HG03457 (cell line): ENCODE measurements at regions not wholly inside any gene's neighbourhood (a gene's known extent, or its start where the extent isn't known, plus 50 kb on each side); places are given as distances from the start of the nearest gene placed in this dataset.

Source experiments
- ATAC-seq: cut with Tn5 transposase; IDR thresholded peaks from one replicate; pipeline ENCODE4 v1.9.1; 2021; ENCODE audit warnings: moderate number of reproducible peaks; ENCODE audit not compliant: unreplicated experiment

DNA sequence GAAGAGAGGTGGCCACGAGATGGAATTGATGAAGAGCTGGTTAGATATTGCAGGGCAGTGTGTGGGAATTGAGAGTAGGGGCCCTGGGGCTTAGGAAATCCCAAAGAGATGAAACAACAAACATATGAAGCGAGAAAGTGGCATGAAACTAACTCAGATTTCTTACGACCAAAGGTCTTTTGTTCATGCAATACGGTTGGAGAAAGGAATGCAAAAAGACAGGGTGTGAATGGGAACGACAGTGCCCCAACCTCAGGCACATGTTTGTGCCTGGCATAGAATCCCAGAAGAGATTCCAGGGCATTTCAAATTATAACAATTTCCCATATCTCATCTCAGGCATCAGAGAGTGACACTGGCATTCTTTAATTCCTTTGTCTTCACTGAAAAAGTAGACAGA lies 199.2 kb downstream of the ACTL7B start:
- no peak for ATAC-seq

DNA sequence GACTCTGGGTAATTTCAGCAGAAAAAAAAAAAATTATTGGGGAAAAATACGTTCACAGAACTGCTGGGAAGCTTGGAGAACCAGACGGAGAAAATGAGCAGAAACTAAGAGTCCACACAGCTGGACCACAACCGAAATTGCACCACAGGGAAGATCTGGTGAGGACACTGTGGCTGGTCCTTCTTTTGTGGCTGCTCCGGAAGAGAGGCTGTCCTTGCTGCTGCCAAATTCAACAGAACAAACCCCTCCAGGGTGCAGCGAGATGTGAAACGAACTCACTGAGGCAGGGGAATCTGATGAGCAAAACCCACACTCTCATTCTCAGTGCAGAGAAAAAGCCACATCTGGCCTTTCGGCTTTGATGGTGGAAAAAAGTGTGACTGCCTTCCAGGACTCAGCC lies 200.0 kb downstream of the ACTL7B start:
- no peak for ATAC-seq

DNA sequence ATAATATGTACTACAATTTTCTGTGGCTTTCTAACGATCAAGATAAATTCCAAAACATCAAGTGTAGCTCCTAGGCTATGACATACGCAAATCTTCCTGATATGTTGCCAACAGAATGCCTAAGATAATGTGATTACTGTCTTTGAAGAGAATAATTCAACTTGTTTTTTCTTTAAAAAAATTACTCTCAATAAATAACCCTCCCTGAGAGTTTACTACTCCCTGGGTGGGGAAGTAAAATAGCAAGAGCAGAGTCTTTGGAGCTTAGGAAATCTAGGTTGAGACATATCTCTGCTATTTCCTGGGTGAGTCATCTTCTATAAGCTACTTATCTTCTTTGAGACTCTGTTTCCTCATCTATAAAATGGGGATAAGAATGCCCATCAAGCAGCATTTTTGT lies 201.2 kb downstream of the ACTL7B start:
- ATAC-seq, result no peak

DNA sequence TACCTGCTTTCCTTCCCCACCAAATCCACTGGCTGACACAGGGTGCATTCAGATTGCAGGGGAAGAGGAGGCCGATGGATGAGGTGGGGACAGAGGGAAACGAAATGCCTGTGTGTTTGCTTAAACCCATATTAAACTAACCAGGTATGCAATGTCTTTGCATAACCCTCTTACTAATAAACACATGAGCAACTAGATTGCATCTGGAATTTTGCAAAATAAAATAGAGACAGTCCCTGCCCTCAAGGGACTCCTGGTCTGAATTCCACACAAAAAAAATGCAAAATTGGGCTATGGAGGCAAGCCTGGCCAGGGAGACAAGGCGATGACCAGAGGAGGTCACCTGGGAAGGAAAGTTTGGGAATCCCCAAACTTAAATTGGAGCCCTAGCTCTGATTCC lies 202.9 kb downstream of the ACTL7B start:
- no peak for ATAC-seq

DNA sequence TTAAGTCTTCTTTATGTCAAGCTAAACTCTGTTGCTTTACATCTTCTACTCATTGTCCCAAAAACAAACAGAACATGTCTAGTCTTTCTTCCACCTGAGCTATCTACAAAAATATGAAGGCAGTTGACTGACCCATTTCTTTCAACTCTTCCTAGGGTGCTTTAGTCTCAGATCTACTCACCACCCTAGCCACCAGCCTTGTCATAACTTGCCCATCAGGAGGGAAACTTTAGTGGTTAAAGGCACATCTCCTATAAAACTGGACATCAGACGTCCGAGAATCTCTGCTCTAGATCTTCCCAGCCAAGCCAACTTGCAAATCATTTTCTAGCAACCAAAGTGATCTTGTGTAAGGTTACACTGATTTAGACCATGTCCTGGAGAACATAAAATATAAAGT lies 205.0 kb downstream of the ACTL7B start:
- no peak for ATAC-seq

DNA sequence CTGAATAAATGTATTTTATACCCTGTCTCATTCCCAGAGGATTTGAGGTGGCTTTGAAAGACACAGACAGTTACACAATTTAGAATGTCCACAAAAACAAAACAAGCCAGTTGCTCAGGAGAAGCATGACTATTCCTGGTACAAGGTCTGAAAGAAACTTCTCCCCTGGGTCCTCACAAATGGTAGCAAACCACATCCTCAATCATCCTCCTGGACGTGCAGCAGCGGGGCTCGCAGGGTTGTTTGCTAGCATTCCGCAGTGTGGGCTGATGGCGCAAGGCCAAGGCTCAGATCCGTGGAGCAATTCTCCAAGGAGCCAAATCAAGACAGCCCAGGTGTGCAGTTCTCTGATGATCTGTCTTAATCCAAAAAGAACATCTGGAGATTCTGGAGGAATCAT lies 210.3 kb downstream of the ACTL7B start:
- ATAC-seq, result no peak

DNA sequence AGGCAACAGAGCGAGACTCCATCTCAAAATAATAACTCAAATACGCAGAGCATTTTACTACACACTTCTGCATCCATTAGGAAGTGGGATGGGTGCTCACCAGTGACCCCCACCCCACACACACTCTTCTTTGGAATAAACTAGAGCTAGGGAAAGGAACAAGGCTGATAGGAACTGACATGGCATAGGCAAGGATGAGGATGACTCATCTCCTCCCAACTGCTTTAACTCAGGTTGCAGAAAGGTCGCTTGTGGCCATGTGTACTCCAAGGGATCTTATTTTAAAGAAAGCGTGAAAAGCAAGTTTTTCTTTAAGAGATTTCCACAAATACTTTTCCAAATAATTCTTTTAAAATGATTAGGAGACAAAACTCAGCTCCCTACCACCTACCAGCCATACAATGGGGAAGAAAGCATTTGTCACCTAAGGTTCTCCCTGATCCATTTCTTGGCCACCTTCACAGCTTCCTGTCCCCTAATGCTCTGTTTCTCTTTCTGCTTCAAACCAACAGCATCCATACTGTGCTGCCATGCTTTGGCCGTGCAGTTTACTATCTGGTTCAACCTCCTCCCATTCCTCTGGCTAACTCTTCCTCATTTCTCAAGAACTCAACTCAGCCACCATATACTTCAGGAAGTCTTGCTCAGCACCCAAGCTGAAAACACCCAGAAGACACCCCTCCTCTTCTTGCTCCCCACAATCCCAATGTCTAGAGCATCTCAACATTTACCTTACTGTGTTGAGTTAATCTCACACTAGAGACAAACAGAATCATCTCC lies 211.9 kb downstream of the ACTL7B start:
- ATAC-seq, result no peak

DNA sequence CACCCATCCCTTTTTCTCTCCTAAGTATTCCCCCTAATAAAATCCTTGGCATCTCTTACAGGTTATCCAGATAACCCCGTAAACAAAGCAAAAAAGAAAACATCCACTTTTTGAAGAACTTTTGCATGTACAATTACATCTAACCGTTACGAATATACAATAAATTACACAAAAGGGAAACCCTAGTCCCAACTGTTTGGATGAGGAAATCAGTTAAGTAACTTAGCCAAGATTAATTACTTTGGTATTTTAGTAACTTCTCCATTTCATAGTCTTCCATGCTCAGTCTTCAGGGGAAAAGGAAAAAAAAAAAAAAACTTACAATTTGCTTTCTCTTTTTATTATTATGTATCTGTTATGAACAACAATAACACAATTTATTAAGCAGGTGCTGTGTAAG lies 212.9 kb downstream of the ACTL7B start:
- no peak for ATAC-seq

DNA sequence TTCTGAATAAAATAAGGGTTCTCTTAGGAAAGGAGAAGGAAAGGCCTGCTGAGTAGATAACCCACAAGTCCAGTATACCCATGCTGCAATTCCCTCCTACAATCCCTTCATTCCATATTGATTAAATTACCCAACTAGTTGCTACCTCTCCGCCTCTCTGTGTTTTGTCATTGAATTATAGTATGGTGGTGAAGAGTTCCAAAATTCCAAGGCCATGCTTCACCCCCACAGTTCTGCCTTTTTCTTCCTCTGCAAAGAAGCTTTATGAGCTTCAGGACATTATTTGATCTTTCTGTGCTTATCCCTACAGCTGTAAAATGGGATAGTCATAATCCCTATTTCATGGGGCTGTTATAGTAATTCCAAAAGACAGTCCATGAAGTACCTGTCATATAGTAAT lies 215.6 kb downstream of the ACTL7B start:
- ATAC-seq, result no peak

DNA sequence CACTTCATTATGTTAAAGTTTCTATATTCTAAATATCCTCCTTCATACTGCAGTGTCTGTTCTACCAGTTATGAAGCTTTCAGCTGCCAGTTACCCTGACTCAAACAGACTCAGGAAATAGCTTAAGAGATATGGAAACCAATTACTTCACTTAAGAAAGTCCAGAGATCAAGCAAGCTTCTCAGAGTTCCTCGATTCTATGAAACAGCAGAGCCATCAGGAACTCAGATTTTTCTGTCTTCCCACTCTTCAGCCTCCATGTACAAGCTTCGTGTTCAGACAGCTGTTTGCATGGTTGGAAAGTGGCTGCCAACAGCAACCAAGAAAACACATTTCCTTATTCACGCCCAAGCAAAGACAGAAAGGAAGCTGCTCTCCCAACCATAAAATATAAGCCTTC lies 216.1 kb downstream of the ACTL7B start:
- ATAC-seq, result no peak

DNA sequence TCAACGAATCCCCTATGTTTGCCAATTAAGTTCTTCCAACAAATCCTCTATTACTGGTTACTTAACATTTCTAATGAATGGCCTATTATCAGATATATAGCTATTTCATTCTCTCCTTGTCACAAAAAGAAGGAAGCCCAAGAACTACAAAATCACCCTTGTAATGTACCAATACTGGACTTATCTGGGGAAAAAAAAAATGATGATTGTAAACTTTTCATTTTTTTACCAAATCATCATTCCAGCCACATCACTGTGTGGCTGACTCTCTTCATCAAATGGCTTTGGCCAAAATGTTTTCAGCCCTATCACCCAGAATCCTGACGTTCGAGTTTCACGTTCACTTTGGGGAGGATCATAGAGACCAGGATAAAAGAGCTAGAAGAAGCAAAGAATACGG lies 216.7 kb downstream of the ACTL7B start:
- ATAC-seq, result no peak

DNA sequence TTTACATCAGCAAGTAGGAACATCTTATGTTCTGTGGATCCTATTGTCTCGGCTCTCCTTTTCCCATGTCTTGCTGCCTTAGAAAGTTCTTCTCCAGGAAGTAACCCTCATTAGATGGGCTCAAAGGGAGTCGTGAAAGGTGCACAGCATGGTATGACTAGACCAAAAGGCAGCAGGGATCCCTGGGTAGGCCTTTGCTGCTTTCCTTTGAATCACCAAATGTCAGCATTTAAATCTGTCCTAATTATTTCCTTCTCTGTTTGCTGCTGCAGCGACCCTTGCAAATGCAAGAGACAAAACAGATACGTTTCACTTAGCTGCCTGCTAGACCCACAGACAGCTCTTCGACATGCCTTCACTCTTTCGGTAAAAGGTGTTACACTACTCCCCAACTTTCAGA lies 218.4 kb downstream of the ACTL7B start:
- no peak for ATAC-seq

DNA sequence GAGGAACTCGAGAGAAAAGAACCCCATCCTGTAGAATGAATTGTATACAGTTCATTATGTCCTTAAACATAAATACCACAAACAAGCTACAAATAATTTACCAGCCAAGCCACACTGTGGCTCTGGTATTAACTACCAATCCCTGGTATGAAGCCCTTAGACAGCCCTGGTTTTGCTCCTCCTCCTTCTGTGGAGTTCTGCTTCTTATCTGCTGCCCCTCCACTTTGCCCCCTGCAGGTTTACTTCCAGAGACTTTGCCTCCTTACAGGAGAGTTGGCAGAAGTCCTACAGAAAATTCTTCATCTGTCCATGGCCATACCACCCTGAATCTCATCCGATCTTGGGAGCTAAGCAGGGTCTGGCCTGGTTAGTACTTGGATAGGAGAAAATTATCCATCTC lies 219.8 kb downstream of the ACTL7B start:
- ATAC-seq, result no peak

DNA sequence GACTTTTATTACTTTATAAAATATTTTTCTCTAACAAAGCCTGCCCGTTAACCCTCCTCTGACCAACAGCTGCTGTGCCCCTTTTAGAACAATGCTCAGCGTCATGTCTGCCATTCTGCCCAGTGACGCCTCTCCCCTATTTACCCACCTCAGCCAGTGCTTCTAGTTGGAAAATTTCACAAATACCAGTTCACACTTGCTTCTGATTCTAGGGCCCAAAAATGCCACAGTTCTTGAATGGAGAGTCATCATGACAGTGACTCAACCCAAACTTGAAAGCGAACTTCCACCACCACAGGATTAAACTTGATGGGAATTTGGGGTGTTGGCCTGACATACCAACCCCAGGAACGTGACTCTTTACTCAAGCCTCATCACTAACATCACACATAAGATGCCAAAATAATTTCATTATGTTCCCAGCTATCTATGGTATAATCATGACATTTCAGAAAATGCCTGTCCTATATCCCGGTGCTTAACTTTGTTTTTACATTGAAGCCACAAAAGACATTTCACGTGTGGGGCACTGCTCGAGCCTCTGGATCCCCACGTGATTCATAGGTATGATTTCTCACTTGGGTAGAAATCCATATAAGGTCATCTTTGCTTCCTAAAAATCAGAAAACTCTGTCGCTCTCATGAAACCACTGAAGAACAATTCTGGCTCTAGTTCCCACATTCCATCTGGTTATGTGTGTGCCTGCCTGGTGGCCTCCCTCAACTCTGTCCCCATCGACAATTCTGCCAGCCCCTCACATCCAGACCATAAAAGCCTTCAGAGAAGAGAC lies 220.9 kb downstream of the ACTL7B start:
- no peak for ATAC-seq

DNA sequence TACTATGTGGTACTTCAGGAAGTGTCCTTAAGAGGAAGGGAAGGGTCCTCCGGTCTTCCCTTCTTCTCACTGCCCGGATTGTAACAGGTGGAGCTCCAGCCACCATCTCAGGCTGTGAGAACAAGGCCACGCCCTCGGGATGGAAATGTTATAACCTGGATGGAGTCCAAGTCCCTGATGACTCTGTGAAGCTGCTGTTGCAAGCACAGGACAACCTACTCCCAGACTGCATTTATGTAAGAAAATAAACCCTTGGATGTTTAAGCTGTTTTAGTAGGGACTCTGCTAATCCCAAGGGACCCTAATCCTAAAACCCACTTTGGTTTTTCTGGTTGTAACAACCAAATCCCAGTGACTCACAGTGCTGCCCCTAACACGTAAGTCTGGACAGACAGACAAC lies 221.6 kb downstream of the ACTL7B start:
- no peak for ATAC-seq

DNA sequence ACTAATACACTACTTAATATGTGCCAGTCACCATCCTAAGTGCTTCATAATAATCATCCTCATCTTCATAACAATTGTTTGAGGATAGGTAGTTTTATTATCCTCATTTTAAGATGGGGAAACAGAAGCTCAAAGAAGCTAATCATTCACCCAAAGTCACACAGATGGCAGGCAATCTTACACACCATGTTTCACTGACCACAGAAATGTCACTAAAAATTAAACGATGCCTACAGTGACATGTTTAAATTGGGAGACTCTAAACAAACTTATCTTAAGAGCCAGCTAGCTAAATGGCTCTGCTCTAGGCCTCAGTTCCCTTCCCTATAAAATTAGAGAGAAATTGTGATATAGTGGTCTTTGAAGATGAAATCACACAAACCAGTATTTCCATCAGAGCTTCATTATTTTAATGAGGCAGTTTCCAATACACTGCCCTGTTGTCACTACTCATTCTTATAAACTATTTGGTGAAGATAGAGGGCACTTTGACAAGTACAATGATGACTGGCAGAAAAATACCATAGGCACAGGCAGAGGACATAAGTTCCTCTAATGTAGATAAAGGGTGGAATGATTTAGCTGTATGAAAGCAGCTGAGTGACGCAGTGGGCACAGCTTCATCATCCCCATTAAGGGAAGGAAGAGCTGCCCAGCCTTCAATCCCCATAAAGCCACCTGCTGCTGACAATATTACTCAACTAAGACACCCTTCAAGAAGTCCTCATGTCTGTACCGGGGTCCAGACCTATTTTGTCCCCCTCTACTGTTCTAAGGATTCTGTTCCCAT lies 224.1 kb downstream of the ACTL7B start:
- no peak for ATAC-seq

DNA sequence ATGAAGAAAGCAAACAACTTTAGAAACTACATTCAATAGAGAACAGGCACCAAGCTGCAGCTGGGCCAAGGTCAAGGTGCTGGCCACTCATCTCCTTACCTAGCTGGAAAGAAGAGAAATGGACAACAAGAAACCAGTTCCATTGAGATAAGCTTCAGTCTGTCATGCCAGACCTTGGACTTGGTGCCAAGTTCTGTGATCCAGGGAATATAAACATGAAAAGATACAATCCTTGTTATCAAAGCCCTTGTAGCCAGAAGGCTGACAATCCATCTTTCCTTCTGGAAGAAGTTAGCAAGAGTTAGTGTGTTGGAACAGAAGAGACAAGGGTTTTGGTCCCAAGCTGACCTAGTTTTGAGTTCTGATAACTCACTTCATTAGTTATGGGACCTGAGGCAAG lies 227.5 kb downstream of the ACTL7B start:
- no peak for ATAC-seq

DNA sequence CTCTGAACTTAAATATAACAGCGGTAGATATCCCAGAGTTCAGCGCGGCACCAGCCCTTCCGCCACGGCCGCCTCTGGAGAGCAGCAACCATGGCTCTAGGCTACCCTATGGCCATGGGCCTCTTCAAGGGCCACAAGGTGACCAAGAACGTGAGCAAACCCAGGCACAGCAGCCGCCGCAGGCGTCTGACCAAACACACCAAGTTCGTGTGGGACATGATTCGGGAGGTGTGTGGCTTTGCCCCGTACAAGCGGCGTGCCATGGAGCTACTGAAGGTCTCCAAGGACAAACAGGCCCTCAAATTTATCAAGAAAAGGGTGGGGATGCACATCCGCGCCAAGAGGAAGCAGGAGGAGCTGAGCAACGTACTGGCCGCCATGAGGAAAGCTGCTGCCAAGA lies 229.0 kb downstream of the ACTL7B start:
- no peak for ATAC-seq

DNA sequence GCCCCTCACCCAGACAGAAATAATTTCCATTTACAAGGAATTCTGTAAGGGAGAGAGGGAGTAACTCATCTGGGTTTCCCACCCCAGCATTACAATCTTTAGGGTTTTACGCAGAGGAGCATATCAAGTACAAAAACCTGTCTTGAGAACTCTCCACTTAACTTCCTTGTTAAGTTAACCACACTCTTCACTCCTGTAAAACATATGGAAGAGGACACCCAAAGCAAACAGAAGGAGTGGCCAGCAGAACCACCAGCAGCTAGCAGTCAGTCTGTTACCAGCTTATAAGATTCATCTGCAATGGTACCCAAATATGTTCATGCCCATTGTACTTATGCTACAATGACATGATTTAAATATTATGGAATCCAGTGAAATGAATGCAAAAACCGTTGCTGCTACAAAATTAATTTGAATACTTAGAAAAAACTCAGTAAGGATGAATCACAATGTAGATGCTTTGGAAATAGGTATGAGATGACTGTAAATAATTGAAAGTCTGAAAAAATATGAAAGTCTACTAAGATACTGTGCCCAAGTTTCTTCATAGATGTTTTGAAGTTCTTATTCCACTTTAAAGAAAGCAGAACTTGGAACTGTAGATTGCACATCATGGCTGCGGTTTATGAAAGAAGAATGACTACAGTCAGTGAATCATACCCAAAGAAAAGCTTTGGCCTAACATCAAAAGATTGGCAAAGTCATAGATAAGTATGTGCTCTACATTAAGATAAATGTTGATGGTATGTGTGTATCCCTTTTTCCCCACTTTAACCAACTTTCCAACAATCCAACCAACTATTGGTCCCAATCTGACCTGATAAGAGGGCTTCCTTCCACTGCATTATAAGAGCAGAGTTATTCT lies 233.6 kb downstream of the ACTL7B start:
- ATAC-seq, result no peak

DNA sequence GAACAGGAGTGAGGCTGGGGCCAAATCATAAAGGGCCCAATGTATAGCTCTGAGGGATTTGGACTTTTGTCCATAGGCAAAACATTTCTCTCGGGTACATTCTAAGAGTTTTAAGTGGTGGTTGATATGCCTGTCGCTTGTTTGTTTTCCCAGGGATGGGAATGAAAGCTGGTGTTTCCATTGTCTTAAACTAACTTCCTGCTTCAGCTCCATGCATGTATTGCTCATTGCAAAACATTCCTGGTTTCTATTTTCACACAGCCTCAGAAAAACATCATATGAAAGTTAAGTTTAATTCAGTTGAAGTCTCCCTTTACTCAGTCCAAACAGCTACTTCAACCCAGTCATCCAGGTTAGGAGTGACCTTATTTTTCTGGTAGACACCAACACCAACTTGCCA lies 235.0 kb downstream of the ACTL7B start:
- no peak for ATAC-seq
